HUDEP-2 (cell line): ENCODE measurements at regions not wholly inside any gene's neighbourhood (a gene's known extent, or its start where the extent isn't known, plus 50 kb on each side); places are given as distances from the start of the nearest gene placed in this dataset.
"Not testable (repeated sequence)": the region's sequence is repeated elsewhere in the genome, so short reads cannot be mapped to it uniquely, and the experiment has no call there.

ENCODE experiments used
- DNase-seq, 76 experiments: peaks; one replicate each; lab custom pipeline; 2025; ENCODE audit not compliant: unreplicated experiment in 76 of 76; lab: John Stamatoyannopoulos, UW

DNA sequence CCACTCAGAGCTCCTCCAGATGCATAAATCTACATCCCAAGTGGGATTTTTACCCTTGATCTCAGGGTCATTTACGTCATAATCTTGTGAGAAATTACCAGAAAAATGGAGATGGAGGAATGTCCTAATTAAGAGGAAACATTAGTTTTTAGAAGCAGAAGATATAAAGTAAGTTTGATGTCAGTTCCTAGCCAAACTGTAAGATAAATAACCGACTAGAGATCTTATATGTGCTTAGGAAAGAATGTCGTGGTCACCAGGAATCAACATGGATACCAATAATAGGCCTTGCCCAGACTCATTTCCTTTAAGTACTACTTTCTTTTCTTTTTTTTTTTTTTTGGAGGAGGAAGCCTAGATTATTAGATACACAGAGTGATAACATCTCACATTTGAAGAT is 186.9 kb downstream of the UTRN start:
- no peak for DNase-seq

DNA sequence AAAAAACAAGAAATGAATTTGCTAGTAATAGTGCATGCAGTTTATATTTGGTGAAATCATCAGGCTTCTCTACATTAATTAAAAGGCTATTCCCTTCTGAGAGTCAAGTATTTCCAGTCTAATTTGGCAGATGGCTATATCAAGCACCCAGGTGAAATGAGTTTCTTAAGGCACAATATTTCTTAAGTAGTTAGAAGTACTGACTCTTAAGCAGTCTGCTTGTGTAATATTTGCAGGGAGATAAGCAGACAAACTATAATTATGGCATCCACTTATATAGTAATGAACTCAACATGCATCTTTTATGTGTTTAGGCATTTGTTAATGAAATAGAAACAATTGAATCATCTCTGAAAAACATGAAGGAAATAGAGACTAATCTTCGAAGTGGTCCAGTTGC is 189.2 kb downstream of the UTRN start:
- DNase-seq, result no peak

DNA sequence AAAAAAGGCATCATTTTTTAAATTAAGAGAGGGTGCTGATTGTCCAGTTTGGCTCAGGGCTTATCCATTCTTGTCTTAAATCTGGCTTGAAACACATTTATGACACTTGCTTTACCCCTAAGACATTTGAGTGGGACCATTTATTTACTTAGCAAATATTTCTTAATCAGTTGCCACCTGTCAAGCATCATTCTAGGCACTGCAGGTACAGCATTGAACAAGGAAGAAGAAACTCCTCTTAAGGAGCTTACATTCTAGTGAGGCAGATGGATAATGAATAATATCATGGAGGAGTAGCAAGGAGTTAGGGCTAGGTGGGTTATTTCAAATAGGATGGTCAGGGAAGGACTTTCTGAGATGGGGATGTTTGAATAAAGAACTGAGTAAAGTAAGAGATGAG is 189.8 kb downstream of the UTRN start:
- DNase-seq, result no peak

DNA sequence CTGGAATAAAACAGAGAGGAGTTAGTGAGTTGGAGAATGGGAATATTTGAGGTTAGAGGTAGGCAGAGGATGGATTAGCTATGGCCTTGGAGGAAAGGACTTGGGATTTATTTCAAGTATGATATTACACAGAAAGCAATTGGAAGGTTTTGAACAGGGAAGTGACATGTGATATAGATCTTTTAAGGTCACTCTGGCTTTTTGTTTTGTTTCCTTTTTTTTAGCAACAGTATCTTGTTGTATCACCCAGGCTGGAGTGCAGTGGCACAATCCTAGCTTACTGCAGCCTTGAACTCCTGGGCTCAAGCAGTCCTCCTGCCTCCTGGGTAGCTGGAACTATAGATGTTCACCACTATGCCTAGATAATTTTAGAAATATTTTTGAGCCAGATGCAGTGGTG is 190.3 kb downstream of the UTRN start:
- DNase-seq, result no peak

DNA sequence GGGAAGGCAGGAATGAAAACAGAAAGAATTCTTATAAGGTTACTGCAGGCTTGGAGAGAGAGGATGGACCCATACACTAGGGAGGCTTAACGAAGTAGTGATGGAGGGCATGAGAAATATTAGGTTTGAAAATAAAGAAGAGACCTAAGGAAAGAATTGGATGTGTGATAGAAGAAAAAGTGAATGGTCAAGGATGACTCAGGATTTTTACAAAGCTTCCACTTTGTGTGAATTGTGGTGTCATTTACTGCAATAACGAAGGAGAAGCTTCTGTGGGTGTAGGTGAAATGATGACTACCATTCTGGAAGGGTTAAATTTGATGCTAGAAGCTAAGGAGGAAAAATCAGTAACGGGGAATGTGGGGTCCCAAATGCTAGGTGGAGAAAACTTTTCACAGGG is 191.2 kb downstream of the UTRN start:
- no peak for DNase-seq

DNA sequence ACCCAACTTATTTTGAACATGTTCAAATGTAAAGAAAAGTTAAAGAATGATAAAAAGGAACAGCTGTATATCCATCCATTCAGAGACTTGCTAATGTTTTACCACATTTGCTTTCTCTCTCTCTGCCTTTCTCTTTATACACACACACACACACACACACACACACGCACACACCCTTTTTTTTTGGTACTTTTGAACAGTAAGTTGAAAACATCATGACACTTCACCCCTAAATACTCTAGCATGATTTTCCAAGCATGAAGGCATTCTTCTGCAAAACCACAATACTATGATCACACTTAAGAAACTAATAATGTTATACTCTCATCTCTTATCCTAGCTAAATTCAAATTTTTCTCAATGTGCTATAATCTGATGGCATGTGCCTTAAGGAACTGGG is 192.3 kb downstream of the UTRN start:
- DNase-seq, result no peak

DNA sequence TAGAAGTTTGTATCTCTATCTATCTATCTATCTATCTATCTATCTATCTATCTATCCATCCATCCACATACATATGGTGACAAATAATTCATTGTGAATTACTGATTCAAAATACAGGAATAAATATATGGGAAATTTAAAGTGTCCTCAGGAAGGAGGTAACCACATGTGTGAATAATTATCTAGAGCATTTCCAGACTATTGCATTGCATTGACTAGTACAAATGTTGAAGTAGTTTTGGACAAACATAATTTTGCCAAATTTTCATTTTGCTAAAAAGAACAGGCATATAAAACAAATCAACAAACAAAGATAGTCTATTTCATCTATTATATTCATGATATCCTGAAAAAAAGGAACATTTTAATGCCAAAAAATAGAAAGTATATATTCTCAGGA is 192.7 kb downstream of the UTRN start:
- DNase-seq, result no peak

DNA sequence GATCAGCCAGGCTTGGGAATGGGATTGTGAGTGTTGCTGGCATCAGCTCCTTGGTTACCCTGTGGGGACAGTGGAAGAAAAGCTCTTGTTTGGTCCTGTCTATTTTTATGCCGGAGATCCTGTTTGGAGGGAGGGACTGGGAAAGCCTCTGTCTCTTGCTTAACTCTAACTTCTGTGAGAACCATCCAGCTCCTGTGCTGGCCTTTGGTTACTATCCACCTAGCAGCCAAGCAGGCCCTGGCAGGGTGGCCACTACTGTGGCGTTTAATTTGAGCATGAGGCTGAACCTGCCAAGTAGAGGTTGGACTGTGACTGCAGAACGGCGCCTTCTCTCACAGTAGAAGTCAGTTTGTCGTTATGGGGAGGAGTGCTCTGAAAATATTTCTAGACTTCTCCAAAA is 193.3 kb downstream of the UTRN start:
- DNase-seq, result no peak

DNA sequence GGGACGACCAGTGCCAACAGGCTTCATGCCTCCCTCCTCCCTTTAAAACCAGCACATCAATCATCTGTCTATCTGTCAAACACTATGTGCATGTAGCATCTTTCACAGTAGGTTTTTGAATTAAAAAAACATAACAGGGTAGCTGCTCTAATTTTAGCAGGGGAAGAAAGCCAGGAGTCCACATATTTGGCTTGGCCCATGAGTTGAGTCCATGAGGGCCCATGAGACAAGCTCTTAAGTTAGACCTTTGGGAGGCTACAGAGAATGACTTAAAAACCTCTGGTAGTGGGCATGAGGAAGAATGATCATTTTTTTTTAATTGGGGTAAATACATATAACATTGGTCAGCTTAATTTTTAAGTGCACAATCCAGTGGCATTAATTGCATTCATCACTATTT is 194.9 kb downstream of the UTRN start:
- no peak for DNase-seq

DNA sequence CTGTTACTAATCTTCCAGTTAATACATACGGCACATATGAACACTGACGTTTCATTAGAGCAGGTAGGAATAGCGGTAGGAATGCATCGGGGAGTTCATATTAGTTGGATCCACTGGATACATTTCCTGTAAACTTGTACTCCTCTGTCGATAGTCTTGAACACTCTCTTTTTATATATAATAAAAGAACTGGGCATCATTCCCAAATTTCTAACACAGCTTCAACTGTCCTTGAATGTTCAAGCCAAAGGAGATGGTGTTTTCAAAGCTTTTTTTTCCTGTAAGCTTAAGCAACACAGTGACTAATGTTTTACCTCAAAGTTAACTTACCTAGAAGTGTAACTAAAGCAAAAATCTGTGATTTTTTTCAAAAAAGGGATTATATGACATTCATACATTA is 195.3 kb downstream of the UTRN start:
- no peak for DNase-seq

DNA sequence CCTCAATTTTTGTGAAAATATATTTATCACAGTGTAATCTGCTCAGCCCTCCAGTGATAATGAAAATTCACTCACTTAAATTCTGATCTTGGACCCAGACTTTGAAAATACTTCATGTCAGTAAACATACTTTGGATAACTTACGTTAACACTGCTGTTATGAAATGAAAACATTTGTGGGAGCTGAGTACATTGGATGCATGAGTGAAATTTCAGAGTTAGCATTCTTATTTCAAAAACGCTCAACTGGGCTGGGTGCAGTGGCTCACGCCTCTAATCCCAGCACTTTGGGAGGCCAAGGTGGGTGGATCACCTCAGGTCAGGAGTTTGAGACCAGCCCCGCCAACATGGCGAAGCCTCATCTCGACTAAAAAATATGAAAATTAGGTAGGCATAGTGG is 196.4 kb downstream of the UTRN start:
- DNase-seq, result no peak

DNA sequence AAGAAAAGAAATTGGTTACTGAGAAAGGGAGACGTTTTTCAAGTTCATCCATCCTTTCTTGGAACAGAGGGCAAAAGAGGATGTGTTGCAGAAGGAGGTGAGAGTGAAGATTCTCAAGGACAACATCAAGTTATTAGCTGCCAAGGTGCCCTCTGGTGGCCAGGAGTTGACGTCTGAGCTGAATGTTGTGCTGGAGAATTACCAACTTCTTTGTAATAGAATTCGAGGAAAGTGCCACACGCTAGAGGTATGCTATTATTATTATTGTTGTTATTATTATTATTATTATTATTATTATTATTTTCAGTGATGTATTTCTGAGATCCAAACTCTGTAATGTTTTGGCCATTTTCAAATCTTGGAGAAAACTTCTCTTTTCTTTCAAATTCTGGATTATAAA is 197.0 kb downstream of the UTRN start:
- DNase-seq, result peak in 53 of 76 experiments; percentile 4 to 71 (median 38)

DNA sequence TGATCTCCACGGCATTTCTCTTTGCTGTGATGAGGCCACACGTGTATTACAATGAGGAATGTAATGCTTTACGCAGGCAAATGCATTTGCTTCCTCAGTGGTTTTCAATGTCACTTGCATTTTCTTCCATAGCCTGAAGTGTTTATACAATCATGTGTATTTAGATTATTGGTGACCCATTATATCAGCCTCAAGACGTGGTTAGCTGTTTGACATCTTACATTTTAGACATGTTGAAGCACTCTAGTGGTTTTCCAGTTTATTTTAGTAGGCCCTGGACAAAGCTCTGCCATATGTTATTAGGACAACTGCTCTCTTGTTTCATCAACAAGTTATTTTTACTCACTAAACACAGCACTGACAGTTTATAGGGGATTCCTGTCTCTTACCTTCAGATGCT is 200.4 kb downstream of the UTRN start:
- no peak for DNase-seq

DNA sequence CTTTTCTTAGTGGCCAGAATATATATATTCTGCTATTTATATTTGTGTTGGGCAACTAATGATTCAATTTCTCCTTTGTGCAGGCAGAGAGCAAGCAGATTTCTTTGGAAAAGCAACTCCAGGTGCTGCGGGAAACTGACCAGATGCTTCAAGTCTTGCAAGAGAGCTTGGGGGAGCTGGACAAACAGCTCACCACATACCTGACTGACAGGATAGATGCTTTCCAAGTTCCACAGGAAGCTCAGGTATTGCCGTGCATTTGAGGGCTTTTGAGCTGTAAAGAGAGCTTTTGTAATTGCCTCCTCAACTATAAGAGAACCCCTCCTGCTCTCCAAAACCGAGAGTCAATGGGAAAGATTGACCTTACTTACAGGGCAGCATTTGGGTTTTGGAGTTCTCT is 203.5 kb downstream of the UTRN start:
- no peak for DNase-seq

DNA sequence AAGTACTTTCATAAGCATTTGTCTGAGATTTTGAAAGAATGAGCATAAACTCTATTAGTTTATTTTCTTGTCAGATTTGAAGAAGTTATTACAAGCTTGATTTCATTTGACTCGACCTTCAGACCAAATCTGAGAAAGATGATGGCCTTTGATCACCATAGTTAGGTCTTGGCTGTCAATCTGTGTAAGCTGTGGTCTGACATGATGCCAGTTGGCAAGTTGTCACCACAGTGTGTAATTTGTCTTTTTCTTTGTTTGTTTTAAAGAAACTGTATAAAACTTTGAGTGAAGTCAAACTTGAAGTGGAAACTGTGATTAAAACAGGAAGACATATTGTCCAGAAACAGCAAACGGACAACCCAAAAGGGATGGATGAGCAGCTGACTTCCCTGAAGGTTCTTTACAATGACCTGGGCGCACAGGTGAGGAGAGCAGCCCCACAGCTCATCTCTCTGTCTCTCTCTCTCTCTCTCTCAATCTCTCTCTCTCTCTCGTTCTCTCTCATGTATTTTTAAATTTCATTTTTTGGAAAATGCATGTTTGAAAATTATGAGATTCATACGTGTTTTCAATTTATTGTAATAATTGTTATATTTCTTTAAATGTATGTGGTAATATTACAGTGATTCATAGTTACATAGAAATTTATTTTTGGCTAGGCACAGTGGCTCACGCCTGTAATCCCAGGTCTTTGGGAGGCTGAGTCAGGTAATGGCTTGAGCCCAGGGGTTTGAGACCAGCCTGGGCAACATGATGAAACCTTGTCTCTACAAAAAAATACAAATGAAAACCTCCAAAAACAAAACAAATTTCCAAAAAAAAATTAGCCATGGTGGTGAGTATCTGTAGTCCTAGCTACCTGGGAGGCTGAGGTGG is 208.1 kb downstream of the UTRN start:
- no peak for DNase-seq

DNA sequence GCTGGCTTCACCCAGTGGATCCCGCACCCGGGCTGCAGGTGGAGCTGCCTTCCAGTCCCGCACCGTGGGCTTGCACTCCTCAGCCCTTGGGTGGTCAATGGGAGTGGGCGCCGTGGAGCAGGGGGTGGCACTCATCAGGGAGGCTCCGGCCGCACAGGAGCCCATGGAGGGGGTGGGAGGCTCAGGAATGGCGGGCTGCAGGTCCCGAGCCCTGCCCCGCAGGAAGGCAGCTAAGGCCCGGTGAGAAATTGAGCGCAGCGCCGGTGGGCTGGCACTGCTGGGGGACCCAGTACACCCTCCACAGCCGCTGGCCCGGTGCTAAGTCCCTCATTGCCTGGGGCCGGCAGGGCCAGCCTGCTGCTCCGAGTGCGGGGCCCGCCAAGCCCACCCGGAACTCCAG is 209.9 kb downstream of the UTRN start:
- not testable (repeated sequence) for DNase-seq

DNA sequence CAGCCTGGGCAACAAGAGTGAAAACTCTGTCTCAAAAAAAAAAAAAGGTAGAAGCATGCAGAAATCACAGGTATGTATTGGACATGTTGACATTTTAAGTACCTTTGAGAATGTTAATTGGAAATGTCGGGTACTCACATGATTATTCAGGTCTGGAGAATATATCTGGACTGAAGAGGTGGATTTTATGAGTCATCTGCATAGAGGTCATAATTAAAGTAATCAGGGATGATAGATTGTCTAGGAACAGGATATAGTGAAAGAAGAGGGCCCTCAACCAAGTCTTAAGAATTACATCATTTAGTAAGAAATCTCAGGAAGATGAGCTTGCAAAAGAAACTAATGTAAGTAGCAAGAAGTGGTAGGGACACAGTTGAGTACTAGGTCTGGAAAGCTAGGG is 212.5 kb downstream of the UTRN start:
- no peak for DNase-seq

DNA sequence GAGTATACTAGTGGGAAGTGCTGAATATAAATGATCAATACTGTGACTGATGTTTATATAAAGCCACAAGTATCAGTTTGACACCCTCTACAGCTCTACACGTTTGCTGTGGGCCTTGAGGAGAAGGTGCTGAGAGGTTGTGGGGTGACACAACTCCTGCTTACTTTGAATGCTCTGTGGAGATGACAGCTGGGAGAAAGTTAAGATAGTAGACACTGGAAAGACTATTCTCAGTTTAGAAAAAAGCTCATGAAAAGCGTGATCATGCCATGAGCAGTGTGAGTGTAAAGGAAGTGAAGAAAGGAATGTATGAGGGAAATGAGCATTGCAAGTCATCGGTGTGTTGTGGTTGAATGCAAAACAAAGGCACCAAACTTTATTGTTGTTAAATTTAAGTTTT is 215.8 kb downstream of the UTRN start:
- DNase-seq, result no peak

DNA sequence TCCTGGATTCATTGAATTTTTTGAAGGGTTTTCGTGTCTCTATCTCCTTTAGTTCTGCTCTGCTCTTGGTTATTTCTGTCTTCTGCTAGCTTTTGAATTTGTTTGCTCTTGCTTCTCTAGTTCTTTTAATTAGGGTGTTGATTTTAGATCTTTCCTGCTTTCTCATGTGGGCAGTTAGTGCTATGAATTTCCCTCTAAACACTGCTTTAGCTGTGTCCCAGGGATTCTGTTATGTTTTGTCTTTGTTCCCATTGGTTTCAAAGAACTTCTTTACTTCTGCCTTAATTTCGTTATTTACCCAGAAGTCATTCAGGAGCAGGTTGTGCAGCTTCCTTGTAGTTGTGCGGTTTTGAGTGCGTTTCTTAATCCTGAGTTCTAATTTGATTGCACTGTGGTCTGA is 220.1 kb downstream of the UTRN start:
- not testable (repeated sequence) for DNase-seq

DNA sequence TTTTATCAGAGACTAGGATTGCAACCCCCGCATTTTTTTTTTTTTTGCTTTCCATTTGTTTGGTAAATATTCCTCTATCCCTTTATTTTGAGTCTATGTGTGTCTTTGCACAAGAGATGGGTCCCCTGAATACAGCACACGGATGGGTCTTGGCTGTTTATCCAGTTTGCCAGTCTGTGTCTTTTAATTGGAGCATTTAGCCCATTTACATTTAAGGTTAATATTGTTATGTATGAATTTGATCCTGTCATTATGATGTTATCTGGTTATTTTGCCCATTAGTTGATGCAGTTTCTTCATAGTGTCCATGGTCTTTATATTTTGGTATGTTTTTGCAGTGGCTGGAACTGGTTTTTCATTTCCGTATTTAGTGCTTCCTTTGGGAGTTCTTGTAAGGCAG is 220.9 kb downstream of the UTRN start:
- DNase-seq, result not testable (repeated sequence)

DNA sequence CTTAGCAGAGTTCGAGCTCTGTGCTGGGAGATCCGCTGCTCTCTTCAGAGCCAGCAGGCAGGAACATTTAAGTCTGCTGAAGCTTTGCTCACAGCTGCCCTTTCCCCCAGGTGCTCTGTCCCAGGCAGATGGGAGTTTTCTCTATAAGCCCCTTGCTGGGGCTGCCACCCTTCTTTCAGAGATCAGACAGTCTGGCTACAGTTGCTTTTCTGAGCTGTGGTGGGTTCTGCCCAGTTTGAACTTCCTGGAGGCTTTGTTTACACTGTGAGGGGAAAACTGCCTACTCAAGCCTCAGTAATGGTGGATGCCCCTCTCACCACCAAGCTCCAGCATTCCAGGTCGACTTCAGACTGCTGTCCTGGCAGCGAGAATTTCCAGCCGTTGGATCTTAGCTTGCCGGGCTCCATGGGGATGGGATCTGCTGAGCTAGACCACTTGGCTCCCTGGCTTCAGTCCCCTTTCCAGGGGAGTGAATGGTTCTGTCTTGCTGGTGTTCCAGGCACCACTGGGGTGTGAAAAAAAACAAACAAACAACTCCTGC is 222.7 kb downstream of the UTRN start:
- not testable (repeated sequence) for DNase-seq

DNA sequence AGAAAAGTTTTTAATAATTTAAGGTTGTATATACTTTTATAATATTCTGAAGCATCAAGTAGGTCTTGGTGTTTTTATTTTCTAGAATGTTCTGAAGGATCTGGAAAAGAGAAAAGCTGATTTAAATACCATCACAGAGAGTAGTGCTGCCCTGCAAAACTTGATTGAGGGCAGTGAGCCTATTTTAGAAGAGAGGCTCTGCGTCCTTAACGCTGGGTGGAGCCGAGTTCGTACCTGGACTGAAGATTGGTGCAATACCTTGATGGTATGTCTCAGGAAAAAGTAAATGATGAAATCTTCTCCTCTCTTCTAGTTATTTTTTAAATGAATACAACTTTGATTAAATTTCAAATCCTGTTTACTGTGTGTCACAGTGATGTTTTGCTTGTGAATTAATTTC is 225.7 kb downstream of the UTRN start:
- no peak for DNase-seq

DNA sequence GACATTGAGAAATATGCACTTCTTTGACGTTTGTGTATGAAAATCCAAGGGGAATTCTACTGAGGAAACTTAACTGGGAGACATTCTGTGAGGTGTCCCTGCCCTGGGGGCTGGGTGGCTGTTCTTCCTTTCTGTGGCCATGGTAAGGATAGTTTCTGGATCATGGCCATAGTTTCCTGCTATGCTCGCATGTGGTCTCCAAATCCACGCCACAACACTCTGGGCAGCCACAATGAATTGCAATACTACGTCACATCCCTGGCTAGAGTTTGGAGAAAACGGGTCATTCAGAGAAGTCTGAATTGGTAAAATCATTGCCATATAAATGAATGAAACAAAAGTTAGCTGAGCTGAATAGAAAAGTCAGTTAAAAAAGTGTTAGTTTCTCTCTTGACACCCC is 230.6 kb downstream of the UTRN start:
- no peak for DNase-seq
